ENCODE measurements at regions not wholly inside any gene's neighbourhood (a gene's known extent, or its start where the extent isn't known, plus 50 kb on each side); places are given as distances from the start of the nearest gene placed in this dataset.

- peak in 1 of 4 donors; percentile 39 for ATAC-seq
- no peak for TF ChIP-seq CTCF (IDR thresholded peaks at IDR 0.05)
- H3K4me1 ChIP-seq: no peaks in the 10 kb centered on the region
- no peaks in the 10 kb centered on the region for H3K36me3 ChIP-seq (ENCODE audit: insufficient read depth in 1 of 2, low read depth in 1 of 2)
- H3K9me3 ChIP-seq: no peaks in the 10 kb centered on the region
- H3K27ac ChIP-seq: no peak overlapping the region
- intact Hi-C loops (cut with DNase I): no loop called here
- no peak for DNase-seq
- H3K27me3 ChIP-seq (ENCODE audit: insufficient read depth in 3 of 3, low read length in 2 of 3): no peaks in the 10 kb centered on the region
- 54 to 72% (median 54%) methylated on average over 9 of the region's 9 CpGs for WGBS, 3 donors
- H3K4me3 ChIP-seq: no peak overlapping the region
Measured at GRCh38 chr2:71896385-71897136, 251.1 kb downstream of the CYP26B1 start.

GRCh38 chr2:71895320-71896161, 252.1 kb downstream of the CYP26B1 start:
- Histone ChIP-seq H3K4me1 (no peaks in the 10 kb centered on the region), H3K4me3 (no peak overlapping the region), H3K36me3 (ENCODE audit: insufficient read depth in 1 of 2, low read depth in 1 of 2) (no peaks in the 10 kb centered on the region), H3K27ac (no peak overlapping the region), H3K27me3 (ENCODE audit: insufficient read depth in 3 of 3, low read length in 2 of 3) (no peaks in the 10 kb centered on the region), H3K9me3 (no peaks in the 10 kb centered on the region)
- ATAC-seq (no peak), DNase-seq (no peak)
- 92 to 98% (median 93%) methylated on average over 10 of the region's 10 CpGs for WGBS, 3 donors
- intact Hi-C loops (cut with DNase I): no loop called here
- no peak for TF ChIP-seq CTCF (IDR thresholded peaks at IDR 0.05)

- Histone ChIP-seq H3K4me3 (no peak overlapping the region), H3K27me3 (ENCODE audit: insufficient read depth in 3 of 3, low read length in 2 of 3) (no peaks in the 10 kb centered on the region), H3K4me1 (no peaks in the 10 kb centered on the region), H3K36me3 (ENCODE audit: insufficient read depth in 1 of 2, low read depth in 1 of 2) (no peaks in the 10 kb centered on the region), H3K9me3 (no peaks in the 10 kb centered on the region), H3K27ac (no peak overlapping the region)
- ATAC-seq (no peak), DNase-seq (no peak)
- intact Hi-C loops (cut with DNase I): no loop called here
- 88 to 89% (median 89%) methylated on average over 8 of the region's 8 CpGs for WGBS, 3 donors
- no peak for TF ChIP-seq CTCF (IDR thresholded peaks at IDR 0.05)
Measured at GRCh38 chr2:71894261-71894660, 253.4 kb downstream of the CYP26B1 start.

- Histone ChIP-seq H3K4me1 (no peaks in the 10 kb centered on the region), H3K36me3 (ENCODE audit: insufficient read depth in 1 of 2, low read depth in 1 of 2) (no peaks in the 10 kb centered on the region), H3K4me3 (no peak overlapping the region), H3K27me3 (ENCODE audit: insufficient read depth in 3 of 3, low read length in 2 of 3) (no peaks in the 10 kb centered on the region), H3K9me3 (no peaks in the 10 kb centered on the region), H3K27ac (no peak overlapping the region)
- DNase-seq: no peak
- 84 to 88% (median 86%) methylated on average over 13 of the region's 13 CpGs for WGBS, 3 donors
- no peak for TF ChIP-seq CTCF (IDR thresholded peaks at IDR 0.05)
- ATAC-seq: no peak
- intact Hi-C loops (cut with DNase I): no loop called here
Measured at GRCh38 chr2:71893646-71894045, 254.0 kb downstream of the CYP26B1 start.

Data from psoas muscle (tissue), 7 donors.